Osteoblast (primary cell): ENCODE measurements at regions not wholly inside any gene's neighbourhood (a gene's known extent, or its start where the extent isn't known, plus 50 kb on each side); places are given as distances from the start of the nearest gene placed in this dataset.

Experiments
- DNase-seq: peaks from one replicate; pipeline ENCODE4 v3.0.0; 2011; ENCODE audit warnings: low spot score, mixed read lengths; ENCODE audit not compliant: insufficient read length; ENCODE audit errors: missing footprints
- H2AFZ ChIP-seq: 2 replicates; pipeline ENCODE4 v1.6.0; 2011; ENCODE audit warnings: mild to moderate bottlenecking, low read length
- H3K27ac ChIP-seq: 2 replicates; pipeline ENCODE4 v1.5.1; 2011; ENCODE audit warnings: mild to moderate bottlenecking, low read depth, low read length, moderate library complexity
- H3K27me3 ChIP-seq: 2 replicates; pipeline ENCODE4 v1.6.0; 2012; ENCODE audit warnings: mild to moderate bottlenecking, control low read depth, inconsistent platforms, low read length, moderate library complexity; ENCODE audit not compliant: insufficient read depth
- H3K36me3 ChIP-seq: 2 replicates; pipeline ENCODE4 v1.5.1; 2011; ENCODE audit warnings: mild to moderate bottlenecking, low read length, control low read depth, moderate library complexity; ENCODE audit not compliant: insufficient read depth
- H3K4me1 ChIP-seq: 2 replicates; pipeline ENCODE4 v1.5.1; 2011; ENCODE audit warnings: mild to moderate bottlenecking, low read length, control low read depth, moderate library complexity; ENCODE audit not compliant: insufficient read depth
- H3K4me2 ChIP-seq: 2 replicates; pipeline ENCODE4 v1.6.0; 2011; ENCODE audit warnings: mild to moderate bottlenecking, low read length; ENCODE audit not compliant: insufficient read depth
- H3K4me3 ChIP-seq: fragments of 200-600 bp; sonication (generic); 3 replicates; pipeline ENCODE4 v1.5.1; 2012; ENCODE audit warnings: mild to moderate bottlenecking, low read length, inconsistent platforms; ENCODE audit not compliant: insufficient read depth
- H3K79me2 ChIP-seq: 2 replicates; pipeline ENCODE4 v1.6.0; 2012; ENCODE audit warnings: mild to moderate bottlenecking, low read length, control low read depth, inconsistent platforms; ENCODE audit not compliant: insufficient read depth
- H3K9me3 ChIP-seq: 2 replicates; pipeline ENCODE4 v1.5.1; 2011; ENCODE audit warnings: low read depth, low read length, control low read depth
- H4K20me1 ChIP-seq: 2 replicates; pipeline ENCODE4 v1.6.0; 2012; ENCODE audit warnings: mild to moderate bottlenecking, low read length, control low read depth; ENCODE audit not compliant: insufficient read depth
- TF ChIP-seq, protein P1 (sequence below): IDR thresholded peaks from 2 replicates; pipeline ENCODE4 v1.5.1; 2011; ENCODE audit warnings: mild to moderate bottlenecking, low read depth, low read length, moderate library complexity; ENCODE audit errors: extremely low read depth

DNA sequence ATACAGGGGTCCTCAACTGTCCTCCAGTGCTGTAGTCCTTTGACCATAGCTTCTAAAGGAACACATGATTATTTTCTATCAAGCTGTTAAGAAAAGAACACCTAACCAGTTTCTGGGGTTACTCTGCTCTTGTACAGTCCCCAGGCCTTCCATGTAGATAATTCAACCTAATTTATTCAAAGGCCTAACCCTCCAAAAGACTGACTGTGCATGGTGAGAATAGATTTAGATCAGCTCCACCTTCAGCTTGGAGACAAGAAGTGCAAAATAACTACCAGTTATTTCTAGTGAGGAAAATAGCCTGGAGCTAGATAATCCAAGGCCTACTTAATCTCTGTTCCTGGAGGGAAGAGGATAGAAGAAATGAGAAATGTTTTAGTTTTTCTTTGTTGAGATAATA lies 87.9 kb downstream of the GMNC start:
- Histone ChIP-seq H3K9me3 (no peaks in the 10 kb centered on the region), H2AFZ (no peak overlapping the region), H3K4me1 (no peaks in the 10 kb centered on the region), H3K27me3 (no peaks in the 10 kb centered on the region), H4K20me1 (no peaks in the 10 kb centered on the region), H3K27ac (no peak overlapping the region), H3K36me3 (no peaks in the 10 kb centered on the region), H3K4me2 (no peak overlapping the region), H3K4me3 (no peak overlapping the region), H3K79me2 (no peaks in the 10 kb centered on the region)
- no peak for DNase-seq
- TF ChIP-seq, protein P1, sequence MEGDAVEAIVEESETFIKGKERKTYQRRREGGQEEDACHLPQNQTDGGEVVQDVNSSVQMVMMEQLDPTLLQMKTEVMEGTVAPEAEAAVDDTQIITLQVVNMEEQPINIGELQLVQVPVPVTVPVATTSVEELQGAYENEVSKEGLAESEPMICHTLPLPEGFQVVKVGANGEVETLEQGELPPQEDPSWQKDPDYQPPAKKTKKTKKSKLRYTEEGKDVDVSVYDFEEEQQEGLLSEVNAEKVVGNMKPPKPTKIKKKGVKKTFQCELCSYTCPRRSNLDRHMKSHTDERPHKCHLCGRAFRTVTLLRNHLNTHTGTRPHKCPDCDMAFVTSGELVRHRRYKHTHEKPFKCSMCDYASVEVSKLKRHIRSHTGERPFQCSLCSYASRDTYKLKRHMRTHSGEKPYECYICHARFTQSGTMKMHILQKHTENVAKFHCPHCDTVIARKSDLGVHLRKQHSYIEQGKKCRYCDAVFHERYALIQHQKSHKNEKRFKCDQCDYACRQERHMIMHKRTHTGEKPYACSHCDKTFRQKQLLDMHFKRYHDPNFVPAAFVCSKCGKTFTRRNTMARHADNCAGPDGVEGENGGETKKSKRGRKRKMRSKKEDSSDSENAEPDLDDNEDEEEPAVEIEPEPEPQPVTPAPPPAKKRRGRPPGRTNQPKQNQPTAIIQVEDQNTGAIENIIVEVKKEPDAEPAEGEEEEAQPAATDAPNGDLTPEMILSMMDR, result no peak

DNA sequence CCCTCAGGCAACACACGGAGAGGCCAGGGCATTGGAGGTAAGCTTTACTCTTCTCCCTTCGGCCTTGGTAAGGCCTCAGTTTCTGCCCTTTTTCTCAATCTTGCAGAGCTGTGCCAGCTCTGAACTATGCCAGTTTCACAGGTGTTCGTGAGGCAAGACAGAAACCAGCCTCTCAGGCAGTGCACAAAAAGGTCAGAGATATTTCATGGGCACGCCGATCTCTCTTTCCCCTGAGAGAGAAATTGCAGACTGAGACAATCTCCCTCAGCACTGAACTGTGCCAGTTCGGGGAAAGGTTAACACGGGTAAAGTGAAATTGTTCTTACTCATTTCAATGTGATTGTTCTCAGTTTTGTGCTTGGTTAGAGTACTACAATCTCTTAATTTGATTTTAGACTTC lies 88.5 kb downstream of the GMNC start:
- no peak for DNase-seq
- H3K4me2 ChIP-seq, result no peak overlapping the region
- H3K4me1 ChIP-seq, result no peaks in the 10 kb centered on the region
- H3K4me3 ChIP-seq, result no peak overlapping the region
- no peak overlapping the region for H2AFZ ChIP-seq
- H4K20me1 ChIP-seq, result no peaks in the 10 kb centered on the region
- H3K27me3 ChIP-seq, result no peaks in the 10 kb centered on the region
- no peaks in the 10 kb centered on the region for H3K79me2 ChIP-seq
- H3K27ac ChIP-seq, result no peak overlapping the region
- TF ChIP-seq, protein P1, result no peak
- no peaks in the 10 kb centered on the region for H3K36me3 ChIP-seq
- H3K9me3 ChIP-seq, result no peaks in the 10 kb centered on the region

DNA sequence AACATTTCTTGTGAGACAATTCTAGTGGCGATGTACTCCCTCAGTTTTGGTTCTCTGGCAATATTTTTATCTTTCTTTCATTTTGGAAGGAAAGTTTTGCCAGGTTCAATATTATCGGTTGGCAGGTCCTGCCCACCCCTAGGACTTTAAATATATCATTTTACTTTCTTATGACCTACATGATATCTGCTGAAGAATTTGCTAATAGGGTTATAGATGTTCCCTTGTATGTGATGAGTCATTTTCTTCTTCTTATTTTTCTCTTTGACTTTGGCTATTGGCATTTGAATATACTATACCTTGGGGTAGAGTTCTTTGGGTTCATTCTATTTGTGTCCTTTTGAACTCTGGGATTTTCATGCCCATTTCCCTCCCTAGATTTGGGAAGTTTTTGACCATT lies 89.7 kb downstream of the GMNC start:
- Histone ChIP-seq H4K20me1 (no peaks in the 10 kb centered on the region), H3K79me2 (no peaks in the 10 kb centered on the region), H3K4me2 (no peak overlapping the region), H3K4me3 (no peak overlapping the region), H3K4me1 (no peaks in the 10 kb centered on the region), H3K27me3 (no peaks in the 10 kb centered on the region), H3K36me3 (no peaks in the 10 kb centered on the region), H3K9me3 (no peaks in the 10 kb centered on the region), H3K27ac (no peak overlapping the region), H2AFZ (no peak overlapping the region)
- TF ChIP-seq, protein P1, result no peak
- DNase-seq, result peak; percentile 5

DNA sequence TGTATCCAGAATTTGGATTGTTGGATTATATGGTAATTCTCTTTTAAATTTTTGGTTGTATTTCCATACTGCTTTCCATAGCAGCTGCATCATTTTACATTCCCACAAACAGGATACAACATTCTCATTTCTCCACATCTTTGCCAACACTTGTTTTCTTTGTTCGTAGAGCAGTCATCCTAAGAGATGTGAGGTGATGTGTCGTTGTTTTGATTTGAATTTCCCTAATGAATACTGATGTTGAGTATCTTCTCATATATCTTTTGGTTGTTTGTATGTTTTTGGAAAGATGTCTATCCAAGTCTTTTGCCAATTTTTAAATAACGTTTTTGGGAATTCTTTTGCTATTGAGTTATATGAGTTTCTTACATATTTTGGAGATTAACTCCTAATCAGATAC lies 93.6 kb downstream of the GMNC start:
- no peak overlapping the region for H3K27ac ChIP-seq
- H3K9me3 ChIP-seq, result no peaks in the 10 kb centered on the region
- no peak overlapping the region for H2AFZ ChIP-seq
- no peaks in the 10 kb centered on the region for H3K4me1 ChIP-seq
- no peak overlapping the region for H3K4me2 ChIP-seq
- H4K20me1 ChIP-seq, result no peaks in the 10 kb centered on the region
- DNase-seq, result no peak
- no peaks in the 10 kb centered on the region for H3K36me3 ChIP-seq
- TF ChIP-seq, protein P1, result no peak
- H3K4me3 ChIP-seq, result no peak overlapping the region
- no peaks in the 10 kb centered on the region for H3K27me3 ChIP-seq
- no peaks in the 10 kb centered on the region for H3K79me2 ChIP-seq
